ENCODE measurements at regions not wholly inside any gene's neighbourhood (a gene's known extent, or its start where the extent isn't known, plus 50 kb on each side); places are given as distances from the start of the nearest gene placed in this dataset.

DNA sequence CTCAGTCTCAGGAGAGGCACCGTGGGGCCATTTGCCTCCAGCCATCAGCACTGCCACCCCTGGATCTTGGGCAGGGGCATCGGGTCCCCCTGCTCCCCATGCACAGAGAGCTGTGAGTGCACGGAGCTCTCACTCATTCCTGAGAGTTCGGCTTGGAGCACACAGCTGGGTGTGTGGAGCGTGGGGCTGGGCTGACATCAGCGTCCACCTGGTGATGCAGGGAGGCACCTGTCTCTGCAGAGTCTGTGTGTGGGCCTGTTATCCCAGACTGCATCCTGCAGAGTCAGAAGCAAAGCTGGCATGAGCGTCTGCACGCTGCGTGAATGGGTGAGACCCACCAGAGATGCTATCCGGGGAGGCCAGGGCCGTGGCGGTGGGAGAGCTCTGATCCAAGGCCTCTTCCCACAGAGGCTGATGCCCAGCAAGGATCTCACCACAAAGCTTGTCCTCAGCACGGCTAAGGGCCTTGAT is 248.8 kb upstream of the AFDN start:
- 76 to 84% methylated on average over 2 to 8 of the region's 13 CpGs for whole genome bisulfite sequencing, 2 donors
- intact Hi-C loops (cut with DNase I) = no loop called here
- Histone ChIP-seq H3K4me1 (peaks cover 0 to 6% (median 0%) of the 10 kb centered on the region in 3 donors), H3K27me3 (peaks cover 0 to 18% (median 0%) of the 10 kb centered on the region in 4 donors), H3K9me3 (peaks cover 0 to 5% (median 4%) of the 10 kb centered on the region in 3 donors), H3K36me3 (no peaks in the 10 kb centered on the region), H3K4me3 (no peak overlapping the region), H3K27ac (no peak overlapping the region)
- TF ChIP-seq POLR2A (IDR thresholded peaks at IDR 0.05) = no peak
- no peak for TF ChIP-seq CTCF (IDR thresholded peaks at IDR 0.05)
- DNase-seq = no peak

DNA sequence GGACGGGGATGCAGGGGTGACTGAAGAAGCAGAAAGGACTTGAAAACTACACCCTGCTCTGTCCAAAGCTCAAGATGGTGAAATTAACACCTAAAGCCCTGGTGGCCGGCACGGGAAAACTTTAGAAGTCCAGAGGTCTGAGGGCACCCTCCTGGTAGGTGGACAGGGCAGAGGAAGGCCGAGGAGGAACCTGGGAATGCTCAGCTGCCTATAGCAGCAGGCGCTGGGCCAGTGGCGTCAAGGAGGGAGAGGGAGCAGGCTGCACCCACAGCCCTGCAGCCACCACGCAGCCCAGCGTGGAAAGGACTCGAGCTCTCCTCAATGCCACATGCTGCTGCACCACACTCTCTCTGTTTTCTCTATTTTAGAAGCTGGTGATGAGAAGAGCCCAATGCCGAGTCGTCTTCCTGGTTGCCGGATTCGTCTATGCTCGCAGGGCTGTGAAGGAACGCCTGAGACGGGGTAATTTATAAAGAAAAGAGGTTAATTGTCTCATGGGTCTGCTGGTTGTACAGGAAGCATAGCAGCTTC is 248.3 kb upstream of the AFDN start:
- 79 to 88% methylated on average over 10 to 16 of the region's 16 CpGs for WGBS, 2 donors
- Histone ChIP-seq H3K27ac (no peak overlapping the region), H3K36me3 (no peaks in the 10 kb centered on the region), H3K9me3 (peaks cover 0 to 7% (median 5%) of the 10 kb centered on the region in 3 donors), H3K27me3 (peaks cover 0 to 18% (median 0%) of the 10 kb centered on the region in 4 donors), H3K4me1 (peaks cover 0 to under 1% (median 0%) of the 10 kb centered on the region in 3 donors), H3K4me3 (no peak overlapping the region)
- TF ChIP-seq POLR2A (IDR thresholded peaks at IDR 0.05) (no peak), CTCF (IDR thresholded peaks at IDR 0.05) (no peak)
- no peak for DNase-seq
- intact Hi-C loops (cut with DNase I) = no loop called here

- intact Hi-C loops (cut with DNase I) = no loop called here
- no peak for TF ChIP-seq POLR2A (IDR thresholded peaks at IDR 0.05)
- no peak for TF ChIP-seq CTCF (IDR thresholded peaks at IDR 0.05)
- no peak overlapping the region for H3K4me3 ChIP-seq
- H3K4me1 ChIP-seq = no peaks in the 10 kb centered on the region
- WGBS, 2 donors = 50 to 54% methylated on average over 9 of the region's 9 CpGs
- H3K9me3 ChIP-seq = peaks cover 0 to 7% (median 5%) of the 10 kb centered on the region in 3 donors
- H3K27ac ChIP-seq = no peak overlapping the region
- DNase-seq = no peak
- no peaks in the 10 kb centered on the region for H3K36me3 ChIP-seq
- H3K27me3 ChIP-seq = peaks cover 0 to 18% (median 0%) of the 10 kb centered on the region in 4 donors
Measured at GRCh38 chr6:167579806-167580618, 246.7 kb upstream of the AFDN start.

- H3K27ac ChIP-seq = no peak overlapping the region
- intact Hi-C loops (cut with DNase I) = no loop called here
- peaks cover 0 to 7% (median 5%) of the 10 kb centered on the region in 3 donors for H3K9me3 ChIP-seq
- H3K4me1 ChIP-seq = no peaks in the 10 kb centered on the region
- peaks cover 0 to 18% (median 0%) of the 10 kb centered on the region in 4 donors for H3K27me3 ChIP-seq
- no peaks in the 10 kb centered on the region for H3K36me3 ChIP-seq
- H3K4me3 ChIP-seq = no peak overlapping the region
- DNase-seq = no peak
- no peak for TF ChIP-seq POLR2A (IDR thresholded peaks at IDR 0.05)
- WGBS, 2 donors = 53 to 68% methylated on average over 4 of the region's 4 CpGs
Measured at GRCh38 chr6:167580619-167580911, 246.1 kb upstream of the AFDN start.

GRCh38 chr6:167581637-167582036 is 245.1 kb upstream of the AFDN start:
- Histone ChIP-seq H3K4me1 (no peaks in the 10 kb centered on the region), H3K27me3 (peaks cover 0 to 11% (median 0%) of the 10 kb centered on the region in 4 donors), H3K9me3 (peaks cover 0 to 7% (median 5%) of the 10 kb centered on the region in 3 donors), H3K36me3 (no peaks in the 10 kb centered on the region), H3K4me3 (no peak overlapping the region), H3K27ac (no peak overlapping the region)
- WGBS, 2 donors = 95 to 100% methylated on average over 2 to 3 of the region's 6 CpGs
- TF ChIP-seq POLR2A (IDR thresholded peaks at IDR 0.05) (no peak), CTCF (IDR thresholded peaks at IDR 0.05) (no peak)
- intact Hi-C loops (cut with DNase I) = no loop called here
- no peak for DNase-seq
